Calu3 (cell line): ENCODE measurements at regions not wholly inside any gene's neighbourhood (a gene's known extent, or its start where the extent isn't known, plus 50 kb on each side); places are given as distances from the start of the nearest gene placed in this dataset.

Experiments used
- BruUV-seq: library from RNA; stranded (reverse); fragments of 400-500 nt; replicated peaks from 2 replicates; lab custom pipeline; 2021; lab: Mats Ljungman, UMichigan
- CTCF ChIA-PET: fragments of 300-600 bp; sonication (Branson Sonifier 250); formaldehyde crosslinking; loops from one replicate; lab custom pipeline; 2022; ENCODE audit warnings: antibody characterized with exemption; lab: Charles Lee
- DNase-seq: peaks from one replicate; pipeline ENCODE4 v3.0.0; 2022
- H3K27ac Mint-ChIP-seq: one replicate; pipeline ENCODE4 v1.8.0; 2022; ENCODE audit warnings: mixed read lengths; ENCODE audit not compliant: unreplicated experiment
- H3K27me3 Mint-ChIP-seq: one replicate; pipeline ENCODE4 v1.8.0; 2022; ENCODE audit warnings: mixed read lengths; ENCODE audit not compliant: unreplicated experiment
- H3K36me3 Mint-ChIP-seq: one replicate; pipeline ENCODE4 v1.8.0; 2022; ENCODE audit warnings: mild to moderate bottlenecking, moderate library complexity, mixed read lengths; ENCODE audit not compliant: insufficient read depth, unreplicated experiment
- H3K4me1 Mint-ChIP-seq: one replicate; pipeline ENCODE4 v1.8.0; 2022; ENCODE audit warnings: mild to moderate bottlenecking, low read depth, mixed read lengths; ENCODE audit not compliant: unreplicated experiment
- H3K4me3 Mint-ChIP-seq: one replicate; pipeline ENCODE4 v1.8.0; 2022; ENCODE audit warnings: mild to moderate bottlenecking, low read depth, moderate library complexity, mixed read lengths; ENCODE audit not compliant: unreplicated experiment
- H3K9me3 Mint-ChIP-seq: one replicate; pipeline ENCODE4 v1.8.0; 2022; ENCODE audit warnings: low read depth, mixed read lengths; ENCODE audit not compliant: unreplicated experiment
- intact Hi-C: fragments of 100-400 bp; cut with micrococcal nuclease; formaldehyde crosslinking; loops from one replicate; pipeline ENCODE4 v1.10.0; 2022; ENCODE audit not compliant: unreplicated experiment
- TF ChIP-seq, protein P1 (sequence below): fragments of 200-600 bp; IDR thresholded peaks from one replicate; pipeline ENCODE4 v1.8.0; 2022; ENCODE audit warnings: antibody characterized with exemption; ENCODE audit not compliant: unreplicated experiment

- BruUV-seq: no TSS peak
- CTCF ChIA-PET: no interaction called here
- H3K27ac Mint-ChIP-seq: no peak overlapping the region
- TF ChIP-seq, protein P1, sequence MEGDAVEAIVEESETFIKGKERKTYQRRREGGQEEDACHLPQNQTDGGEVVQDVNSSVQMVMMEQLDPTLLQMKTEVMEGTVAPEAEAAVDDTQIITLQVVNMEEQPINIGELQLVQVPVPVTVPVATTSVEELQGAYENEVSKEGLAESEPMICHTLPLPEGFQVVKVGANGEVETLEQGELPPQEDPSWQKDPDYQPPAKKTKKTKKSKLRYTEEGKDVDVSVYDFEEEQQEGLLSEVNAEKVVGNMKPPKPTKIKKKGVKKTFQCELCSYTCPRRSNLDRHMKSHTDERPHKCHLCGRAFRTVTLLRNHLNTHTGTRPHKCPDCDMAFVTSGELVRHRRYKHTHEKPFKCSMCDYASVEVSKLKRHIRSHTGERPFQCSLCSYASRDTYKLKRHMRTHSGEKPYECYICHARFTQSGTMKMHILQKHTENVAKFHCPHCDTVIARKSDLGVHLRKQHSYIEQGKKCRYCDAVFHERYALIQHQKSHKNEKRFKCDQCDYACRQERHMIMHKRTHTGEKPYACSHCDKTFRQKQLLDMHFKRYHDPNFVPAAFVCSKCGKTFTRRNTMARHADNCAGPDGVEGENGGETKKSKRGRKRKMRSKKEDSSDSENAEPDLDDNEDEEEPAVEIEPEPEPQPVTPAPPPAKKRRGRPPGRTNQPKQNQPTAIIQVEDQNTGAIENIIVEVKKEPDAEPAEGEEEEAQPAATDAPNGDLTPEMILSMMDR: no peak
- no peaks in the 10 kb centered on the region for H3K36me3 Mint-ChIP-seq
- peaks cover 13% of the 10 kb centered on the region for H3K9me3 Mint-ChIP-seq
- DNase-seq: no peak
- H3K4me3 Mint-ChIP-seq: no peak overlapping the region
- no peaks in the 10 kb centered on the region for H3K27me3 Mint-ChIP-seq
- H3K4me1 Mint-ChIP-seq: no peaks in the 10 kb centered on the region
- intact Hi-C loops: no loop called here
Measured at GRCh38 chr10:10164848-10165247, 852.8 kb upstream of the CELF2 start.

DNA sequence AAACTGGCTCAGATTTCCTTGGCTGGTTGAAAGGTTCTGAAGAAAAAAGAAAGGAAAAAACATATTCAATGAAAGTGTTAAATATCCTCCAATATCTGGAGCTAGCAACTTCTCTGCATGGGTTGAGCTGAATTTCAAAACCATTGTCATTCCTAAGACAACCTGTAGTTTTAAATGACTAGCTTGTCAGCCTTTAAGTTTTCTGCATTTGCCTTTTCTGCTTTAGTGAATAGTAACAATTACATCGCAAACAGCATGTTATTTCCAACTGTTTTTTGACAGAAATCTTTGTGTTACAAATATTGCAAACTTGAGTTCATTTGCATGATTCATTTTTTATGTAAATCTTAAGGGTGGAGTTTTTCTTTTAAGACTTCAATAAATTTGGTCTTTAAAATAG lies 852.3 kb upstream of the CELF2 start:
- Mint-ChIP-seq H3K27me3 (no peaks in the 10 kb centered on the region), H3K27ac (no peak overlapping the region), H3K4me3 (no peak overlapping the region), H3K9me3 (peaks cover 13% of the 10 kb centered on the region), H3K36me3 (no peaks in the 10 kb centered on the region), H3K4me1 (no peaks in the 10 kb centered on the region)
- CTCF ChIA-PET: no interaction called here
- no peak for DNase-seq
- intact Hi-C loops: no loop called here
- TF ChIP-seq, protein P1: no peak
- BruUV-seq: no TSS peak

- no peak for DNase-seq
- peaks cover 17% of the 10 kb centered on the region for H3K9me3 Mint-ChIP-seq
- intact Hi-C loops: no loop called here
- no peaks in the 10 kb centered on the region for H3K4me1 Mint-ChIP-seq
- no peak overlapping the region for H3K4me3 Mint-ChIP-seq
- H3K27me3 Mint-ChIP-seq: no peaks in the 10 kb centered on the region
- no peak overlapping the region for H3K27ac Mint-ChIP-seq
- no TSS peak for BruUV-seq
- H3K36me3 Mint-ChIP-seq: no peaks in the 10 kb centered on the region
- TF ChIP-seq, protein P1: no peak
- CTCF ChIA-PET: no interaction called here
Measured at GRCh38 chr10:10178476-10178875, 839.2 kb upstream of the CELF2 start.

DNA sequence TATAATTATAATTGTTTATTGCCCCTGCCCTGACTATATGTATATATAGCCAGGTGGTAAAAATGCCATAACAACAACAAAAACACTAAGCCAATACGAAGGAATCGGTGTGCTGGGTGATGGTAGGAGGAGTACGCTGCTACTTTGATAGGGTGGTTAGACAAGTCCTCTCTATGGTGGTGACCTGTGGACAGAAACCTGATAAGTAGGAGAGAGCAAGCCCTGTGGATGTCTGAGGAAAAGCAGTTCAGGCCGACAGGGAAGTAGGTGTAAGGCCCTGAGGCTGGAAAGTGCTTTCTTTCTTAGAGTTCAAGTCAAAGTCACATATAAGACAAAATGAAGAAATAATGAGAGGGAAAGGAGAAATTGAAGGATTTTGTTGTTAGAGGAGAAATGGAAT lies 823.8 kb upstream of the CELF2 start:
- H3K4me1 Mint-ChIP-seq: no peaks in the 10 kb centered on the region
- no peak overlapping the region for H3K27ac Mint-ChIP-seq
- no peaks in the 10 kb centered on the region for H3K27me3 Mint-ChIP-seq
- peaks cover 14% of the 10 kb centered on the region for H3K9me3 Mint-ChIP-seq
- no peak for DNase-seq
- CTCF ChIA-PET: no interaction called here
- intact Hi-C loops: no loop called here
- BruUV-seq: no TSS peak
- no peak overlapping the region for H3K4me3 Mint-ChIP-seq
- TF ChIP-seq, protein P1: no peak
- H3K36me3 Mint-ChIP-seq: no peaks in the 10 kb centered on the region

DNA sequence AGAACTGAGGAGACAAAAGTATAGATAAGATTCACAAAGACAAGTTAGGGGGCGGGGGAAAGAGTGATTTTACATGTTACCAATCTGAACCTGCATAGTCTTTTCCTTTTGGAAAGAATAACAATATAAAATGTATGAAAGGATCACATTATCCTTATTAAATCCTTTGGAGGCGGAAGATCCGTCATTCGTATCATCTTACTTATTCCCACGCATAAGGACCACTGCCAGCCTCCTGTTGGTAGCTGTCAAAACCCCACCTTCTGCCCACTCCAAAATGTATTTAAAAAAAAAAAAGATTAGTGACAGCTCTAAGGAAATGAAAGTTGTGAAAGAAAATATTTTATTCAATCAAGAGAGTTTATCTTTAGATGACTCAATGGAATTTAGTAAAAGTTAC lies 821.0 kb upstream of the CELF2 start:
- no peak for DNase-seq
- H3K27ac Mint-ChIP-seq: no peak overlapping the region
- CTCF ChIA-PET: no interaction called here
- intact Hi-C loops: no loop called here
- TF ChIP-seq, protein P1: no peak
- H3K36me3 Mint-ChIP-seq: no peaks in the 10 kb centered on the region
- no TSS peak for BruUV-seq
- H3K4me3 Mint-ChIP-seq: no peak overlapping the region
- peaks cover 10% of the 10 kb centered on the region for H3K9me3 Mint-ChIP-seq
- no peaks in the 10 kb centered on the region for H3K4me1 Mint-ChIP-seq
- H3K27me3 Mint-ChIP-seq: no peaks in the 10 kb centered on the region
